Effector memory CD4-positive, alpha-beta T cell (primary cell): ENCODE measurements at regions not wholly inside any gene's neighbourhood (a gene's known extent, or its start where the extent isn't known, plus 50 kb on each side); places are given as distances from the start of the nearest gene placed in this dataset.

Experiments
- DNase-seq, 3 donors: peaks; one replicate each; pipeline ENCODE4 v3.0.0-alpha.2; 2020
- H3K27ac ChIP-seq: 2 replicates; pipeline ENCODE4 v1.7.0; 2013; ENCODE audit warnings: mild to moderate bottlenecking, low read length, moderate library complexity; ENCODE audit not compliant: insufficient read depth, poor library complexity, severe bottlenecking
- H3K27me3 ChIP-seq: replicated peaks from 2 replicates; pipeline ENCODE4 v1.7.0; 2013; ENCODE audit warnings: mild to moderate bottlenecking, low read length; ENCODE audit not compliant: insufficient read depth, control insufficient read depth, poor library complexity, severe bottlenecking
- H3K36me3 ChIP-seq: 2 replicates; pipeline ENCODE4 v1.7.0; 2013; ENCODE audit warnings: mild to moderate bottlenecking, low read length, moderate library complexity; ENCODE audit not compliant: control insufficient read depth, insufficient read depth
- H3K4me1 ChIP-seq: 2 replicates; pipeline ENCODE4 v1.7.0; 2013; ENCODE audit warnings: low read length, mild to moderate bottlenecking; ENCODE audit not compliant: control insufficient read depth, insufficient read depth, poor library complexity, severe bottlenecking
- H3K4me3 ChIP-seq: 2 replicates; pipeline ENCODE4 v1.7.0; 2013; ENCODE audit warnings: low read length, low read depth, mild to moderate bottlenecking; ENCODE audit not compliant: insufficient read depth, poor library complexity, severe bottlenecking
- H3K9me3 ChIP-seq: 2 replicates; pipeline ENCODE4 v1.7.0; 2013; ENCODE audit warnings: mild to moderate bottlenecking, low read length, moderate library complexity; ENCODE audit not compliant: control insufficient read depth

- Histone ChIP-seq H3K27me3 (no peaks in the 10 kb centered on the region), H3K36me3 (no peaks in the 10 kb centered on the region), H3K9me3 (no peaks in the 10 kb centered on the region), H3K27ac (no peak overlapping the region), H3K4me1 (no peaks in the 10 kb centered on the region), H3K4me3 (no peak overlapping the region)
- DNase-seq: no peak
Measured at GRCh38 chr11:116226731-116227130, 546.1 kb downstream of the BUD13 start.

DNA sequence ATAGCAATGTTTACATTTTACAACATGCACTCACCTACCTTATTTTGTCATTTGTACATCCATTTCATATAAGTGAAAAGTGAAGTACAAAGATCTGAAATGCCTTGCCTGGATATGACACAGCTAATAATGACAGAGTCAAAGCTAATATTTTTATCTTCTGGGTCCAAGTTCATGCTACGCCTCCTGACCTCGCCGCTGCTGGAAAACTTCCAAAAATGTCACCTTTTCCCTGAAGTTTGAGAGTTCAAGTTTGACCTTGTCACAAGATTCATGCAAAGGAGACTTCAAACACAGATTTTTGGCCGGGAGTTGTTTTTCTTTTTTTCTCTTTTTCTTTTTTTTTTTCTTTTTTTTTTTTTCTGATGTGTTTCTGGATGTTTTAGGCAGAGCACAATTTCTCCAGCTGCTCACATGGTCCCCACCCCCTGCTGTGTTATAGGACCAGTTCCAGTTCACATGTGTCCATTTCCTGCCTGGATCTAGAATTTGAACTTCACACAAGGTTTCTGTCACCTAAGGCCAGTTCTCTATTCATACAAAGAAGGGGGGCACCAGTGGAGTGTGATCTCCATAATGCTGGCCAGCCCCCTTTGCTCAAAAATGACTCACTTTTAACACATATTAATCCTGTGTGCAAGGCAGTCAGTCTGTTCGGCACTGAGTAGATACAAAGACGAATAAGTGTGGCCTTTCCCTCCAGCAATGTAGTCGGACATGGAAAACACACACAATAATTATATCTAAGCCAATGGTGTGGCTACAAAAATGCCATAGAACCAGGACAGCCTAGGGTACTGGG lies 546.8 kb downstream of the BUD13 start:
- H3K27me3 ChIP-seq: no peaks in the 10 kb centered on the region
- no peak for DNase-seq
- no peak overlapping the region for H3K4me3 ChIP-seq
- H3K4me1 ChIP-seq: no peaks in the 10 kb centered on the region
- no peaks in the 10 kb centered on the region for H3K9me3 ChIP-seq
- no peaks in the 10 kb centered on the region for H3K36me3 ChIP-seq
- H3K27ac ChIP-seq: no peak overlapping the region

DNA sequence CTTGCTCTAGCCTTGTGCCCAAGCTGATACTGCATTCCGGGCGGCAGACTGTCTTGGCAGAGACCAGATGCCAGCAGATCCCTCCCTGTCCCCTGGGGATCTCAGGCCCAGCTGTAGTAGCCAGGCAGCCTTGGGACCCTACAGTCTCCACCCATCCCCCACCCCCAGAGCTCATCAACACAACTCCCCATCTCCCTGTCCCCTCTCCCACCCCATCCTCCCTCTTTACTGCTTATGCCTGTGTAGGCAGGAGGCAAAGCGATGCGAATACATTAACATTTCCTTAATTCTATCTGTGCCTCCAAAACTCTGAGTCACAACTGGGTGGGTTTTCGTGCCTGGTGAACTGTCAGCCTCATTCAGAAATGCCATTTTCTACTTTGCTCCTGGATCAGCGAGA lies 547.6 kb downstream of the BUD13 start:
- Histone ChIP-seq H3K4me1 (no peaks in the 10 kb centered on the region), H3K27me3 (no peaks in the 10 kb centered on the region), H3K36me3 (no peaks in the 10 kb centered on the region), H3K9me3 (no peaks in the 10 kb centered on the region), H3K4me3 (no peak overlapping the region), H3K27ac (no peak overlapping the region)
- no peak for DNase-seq

GRCh38 chr11:116224889-116225200 lies 547.9 kb downstream of the BUD13 start:
- H3K36me3 ChIP-seq: no peaks in the 10 kb centered on the region
- DNase-seq: no peak
- H3K4me1 ChIP-seq: no peaks in the 10 kb centered on the region
- H3K4me3 ChIP-seq: no peak overlapping the region
- no peaks in the 10 kb centered on the region for H3K27me3 ChIP-seq
- no peak overlapping the region for H3K27ac ChIP-seq
- H3K9me3 ChIP-seq: no peaks in the 10 kb centered on the region

- no peaks in the 10 kb centered on the region for H3K27me3 ChIP-seq
- no peaks in the 10 kb centered on the region for H3K36me3 ChIP-seq
- H3K9me3 ChIP-seq: no peaks in the 10 kb centered on the region
- H3K4me1 ChIP-seq: no peaks in the 10 kb centered on the region
- no peak overlapping the region for H3K4me3 ChIP-seq
- H3K27ac ChIP-seq: no peak overlapping the region
- peak in 1 of 3 donors; percentile 3 for DNase-seq
Measured at GRCh38 chr11:116224154-116224888, 548.5 kb downstream of the BUD13 start.

DNA sequence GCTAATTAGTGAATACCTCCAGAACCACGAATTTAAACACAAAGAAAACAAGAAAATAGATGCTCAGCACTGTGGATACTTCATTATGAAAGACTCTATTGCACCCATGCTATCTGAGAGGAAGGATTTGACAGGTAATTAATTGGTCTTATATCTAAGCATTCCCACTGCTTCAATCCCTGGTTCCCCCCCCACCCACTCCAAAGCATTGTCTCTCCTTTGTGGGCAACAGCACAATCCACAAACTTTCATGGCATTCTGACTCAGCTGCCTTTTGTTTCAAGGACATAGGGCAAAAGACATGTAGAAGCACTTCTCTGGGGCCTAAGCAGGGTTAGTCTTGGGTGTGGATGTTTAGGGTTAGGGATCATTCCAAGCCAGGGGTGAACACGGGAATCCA lies 551.4 kb downstream of the BUD13 start:
- no peak for DNase-seq

GRCh38 chr11:116219171-116219635 lies 553.6 kb downstream of the BUD13 start:
- no peaks in the 10 kb centered on the region for H3K27me3 ChIP-seq
- no peaks in the 10 kb centered on the region for H3K36me3 ChIP-seq
- no peak overlapping the region for H3K27ac ChIP-seq
- no peak for DNase-seq
- H3K4me3 ChIP-seq: no peak overlapping the region
- H3K4me1 ChIP-seq: no peaks in the 10 kb centered on the region
- H3K9me3 ChIP-seq: no peaks in the 10 kb centered on the region

More for the DNA sequence above, 551.4 kb downstream of the BUD13 start:
- H3K27ac ChIP-seq: no peak overlapping the region
- H3K4me3 ChIP-seq: no peak overlapping the region
- H3K27me3 ChIP-seq: no peaks in the 10 kb centered on the region
- no peaks in the 10 kb centered on the region for H3K36me3 ChIP-seq
- H3K4me1 ChIP-seq: no peaks in the 10 kb centered on the region
- no peaks in the 10 kb centered on the region for H3K9me3 ChIP-seq

DNA sequence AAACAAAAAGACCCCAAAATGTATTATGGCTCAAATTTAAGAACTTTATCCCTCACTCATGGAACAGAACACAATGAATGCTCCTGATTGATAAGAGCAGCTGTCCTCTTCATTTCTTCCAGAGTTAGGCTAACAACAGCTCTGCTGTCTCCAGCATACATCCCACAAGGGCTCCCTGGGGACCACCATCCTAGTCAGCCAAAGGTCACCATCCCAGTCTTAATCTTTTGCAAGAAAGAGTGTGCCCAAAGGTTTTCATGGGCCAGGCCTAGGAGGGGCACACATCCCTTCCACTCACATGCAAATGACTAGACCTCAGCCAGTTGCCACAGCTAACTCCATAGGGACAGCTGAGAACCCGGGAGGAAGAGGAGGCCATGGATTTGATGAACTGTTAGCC lies 555.3 kb downstream of the BUD13 start:
- Histone ChIP-seq H3K27me3 (no peaks in the 10 kb centered on the region), H3K36me3 (no peaks in the 10 kb centered on the region), H3K27ac (no peak overlapping the region), H3K4me3 (no peak overlapping the region), H3K9me3 (no peaks in the 10 kb centered on the region), H3K4me1 (no peaks in the 10 kb centered on the region)
- no peak for DNase-seq

GRCh38 chr11:116217006-116217405 lies 555.8 kb downstream of the BUD13 start:
- Histone ChIP-seq H3K9me3 (no peaks in the 10 kb centered on the region), H3K27me3 (no peaks in the 10 kb centered on the region), H3K27ac (no peak overlapping the region), H3K4me3 (no peak overlapping the region), H3K4me1 (no peaks in the 10 kb centered on the region), H3K36me3 (no peaks in the 10 kb centered on the region)
- no peak for DNase-seq

DNA sequence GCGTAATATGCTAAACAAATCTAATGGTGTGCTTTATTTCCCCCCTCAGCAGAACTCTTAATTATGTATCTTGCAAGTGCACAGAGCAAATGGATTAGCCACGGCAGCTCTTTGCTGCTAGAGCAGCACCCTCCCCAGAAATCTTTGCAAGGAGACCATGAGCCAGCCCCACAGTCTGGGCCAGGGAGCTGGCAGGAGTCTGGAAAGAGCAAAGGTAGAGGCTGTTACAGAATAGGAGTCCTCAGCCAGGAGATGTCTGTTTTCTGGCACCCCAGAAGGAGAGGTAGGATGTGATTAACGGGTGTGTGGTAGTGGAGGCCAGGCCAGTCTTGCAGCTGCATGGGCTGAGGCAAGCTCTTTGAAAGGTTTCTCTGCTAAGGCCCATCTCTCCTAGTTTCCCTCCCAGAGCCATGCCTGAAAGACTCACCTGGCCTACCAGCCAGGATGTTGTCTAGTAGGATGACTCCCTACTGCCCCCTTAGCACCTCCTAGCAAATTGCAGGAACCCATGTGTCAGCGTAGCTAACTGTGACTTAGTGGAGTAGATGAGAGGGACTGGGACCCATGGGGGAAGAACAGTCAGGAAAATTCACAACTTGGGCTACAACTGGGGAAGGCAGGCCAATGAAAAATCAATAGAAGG lies 557.2 kb downstream of the BUD13 start:
- no peak for DNase-seq
- no peaks in the 10 kb centered on the region for H3K36me3 ChIP-seq
- no peaks in the 10 kb centered on the region for H3K9me3 ChIP-seq
- H3K27ac ChIP-seq: no peak overlapping the region
- H3K27me3 ChIP-seq: no peaks in the 10 kb centered on the region
- H3K4me1 ChIP-seq: no peaks in the 10 kb centered on the region
- no peak overlapping the region for H3K4me3 ChIP-seq
